ENCODE measurements at regions not wholly inside any gene's neighbourhood (a gene's known extent, or its start where the extent isn't known, plus 50 kb on each side); places are given as distances from the start of the nearest gene placed in this dataset.

DNA sequence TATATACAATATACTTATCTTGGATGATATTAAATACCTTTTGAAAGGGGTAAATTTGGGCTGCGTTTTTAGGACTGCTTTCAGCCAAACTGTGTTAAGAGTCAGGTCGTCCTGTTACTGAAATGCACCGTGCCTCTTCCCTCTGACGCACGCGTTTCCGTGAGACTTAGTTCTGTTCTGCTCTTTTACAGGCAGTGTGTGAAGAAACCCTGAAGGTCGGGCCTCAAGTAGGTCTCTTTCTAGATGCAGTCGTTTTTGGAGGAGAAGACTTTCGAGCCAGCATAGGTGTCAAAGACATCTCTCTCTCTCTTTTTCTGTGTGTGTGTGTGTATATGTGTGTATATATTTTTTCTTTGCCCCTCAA is 107.0 kb downstream of the ZIC5 start:
- no peak for TF ChIP-seq POLR2A (IDR thresholded peaks at IDR 0.05; ENCODE audit: low read depth, low read length)
- TF ChIP-seq PAX5 (IDR thresholded peaks at IDR 0.05; ENCODE audit: insufficient read depth, low read length, severe bottlenecking): no peak
- TF ChIP-seq SPI1 (IDR thresholded peaks at IDR 0.05; ENCODE audit: low read depth, low read length): no peak
- TF ChIP-seq POLR2AphosphoS5 (IDR thresholded peaks at IDR 0.05; ENCODE audit: low read depth, low read length): no peak
- TF ChIP-seq TAF1 (IDR thresholded peaks at IDR 0.05; ENCODE audit: low read depth, low read length): no peak
- TF ChIP-seq POU2F2 (IDR thresholded peaks at IDR 0.05; ENCODE audit: low read depth, low read length): no peak
- FAIRE-seq (no peak), DNase-seq (ENCODE audit: insufficient read length, low spot score) (no peak)

- no peak for DNase-seq (ENCODE audit: insufficient read length, low spot score)
- no peak for FAIRE-seq
- TF ChIP-seq SPI1 (IDR thresholded peaks at IDR 0.05; ENCODE audit: low read depth, low read length): no peak
- TF ChIP-seq POLR2A (IDR thresholded peaks at IDR 0.05; ENCODE audit: low read depth, low read length): no peak
- TF ChIP-seq POLR2AphosphoS5 (IDR thresholded peaks at IDR 0.05; ENCODE audit: low read depth, low read length): no peak
- TF ChIP-seq PAX5 (IDR thresholded peaks at IDR 0.05; ENCODE audit: insufficient read depth, low read length, severe bottlenecking): no peak
- TF ChIP-seq POU2F2 (IDR thresholded peaks at IDR 0.05; ENCODE audit: low read depth, low read length): no peak
- TF ChIP-seq TAF1 (IDR thresholded peaks at IDR 0.05; ENCODE audit: low read depth, low read length): no peak
Measured at GRCh38 chr13:99863789-99864626, 107.6 kb downstream of the ZIC5 start.

- FAIRE-seq (no peak), DNase-seq (ENCODE audit: insufficient read length, low spot score) (no peak)
- TF ChIP-seq POLR2AphosphoS5 (IDR thresholded peaks at IDR 0.05; ENCODE audit: low read depth, low read length) (no peak), TAF1 (IDR thresholded peaks at IDR 0.05; ENCODE audit: low read depth, low read length) (no peak), POU2F2 (IDR thresholded peaks at IDR 0.05; ENCODE audit: low read depth, low read length) (no peak), SPI1 (IDR thresholded peaks at IDR 0.05; ENCODE audit: low read depth, low read length) (no peak), PAX5 (IDR thresholded peaks at IDR 0.05; ENCODE audit: insufficient read depth, low read length, severe bottlenecking) (no peak), POLR2A (IDR thresholded peaks at IDR 0.05; ENCODE audit: low read depth, low read length) (no peak)
Measured at GRCh38 chr13:99862244-99862643, 109.3 kb downstream of the ZIC5 start.

DNA sequence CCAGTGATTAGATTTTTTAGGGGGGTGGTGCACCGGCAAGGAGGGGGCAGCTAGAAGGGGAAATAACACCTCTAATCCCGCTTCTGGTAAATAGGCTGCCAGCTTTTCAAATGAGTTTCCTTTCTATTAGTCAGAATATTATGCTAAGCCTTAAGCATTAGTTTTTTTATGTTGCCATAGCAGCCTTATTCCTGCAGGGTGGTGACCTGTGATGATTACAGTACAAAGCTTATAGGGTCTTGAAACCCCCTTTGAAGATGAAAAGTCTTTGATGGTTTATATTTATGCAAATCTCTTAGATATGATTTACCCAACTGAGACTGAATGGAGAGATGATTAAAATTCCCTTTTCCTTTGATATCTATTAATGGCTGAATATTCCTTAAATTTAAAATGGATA is 109.8 kb downstream of the ZIC5 start:
- TF ChIP-seq POU2F2 (IDR thresholded peaks at IDR 0.05; ENCODE audit: low read depth, low read length) (no peak), SPI1 (IDR thresholded peaks at IDR 0.05; ENCODE audit: low read depth, low read length) (no peak), POLR2A (IDR thresholded peaks at IDR 0.05; ENCODE audit: low read depth, low read length) (no peak), PAX5 (IDR thresholded peaks at IDR 0.05; ENCODE audit: insufficient read depth, low read length, severe bottlenecking) (no peak), TAF1 (IDR thresholded peaks at IDR 0.05; ENCODE audit: low read depth, low read length) (no peak), POLR2AphosphoS5 (IDR thresholded peaks at IDR 0.05; ENCODE audit: low read depth, low read length) (no peak)
- FAIRE-seq: no peak

DNA sequence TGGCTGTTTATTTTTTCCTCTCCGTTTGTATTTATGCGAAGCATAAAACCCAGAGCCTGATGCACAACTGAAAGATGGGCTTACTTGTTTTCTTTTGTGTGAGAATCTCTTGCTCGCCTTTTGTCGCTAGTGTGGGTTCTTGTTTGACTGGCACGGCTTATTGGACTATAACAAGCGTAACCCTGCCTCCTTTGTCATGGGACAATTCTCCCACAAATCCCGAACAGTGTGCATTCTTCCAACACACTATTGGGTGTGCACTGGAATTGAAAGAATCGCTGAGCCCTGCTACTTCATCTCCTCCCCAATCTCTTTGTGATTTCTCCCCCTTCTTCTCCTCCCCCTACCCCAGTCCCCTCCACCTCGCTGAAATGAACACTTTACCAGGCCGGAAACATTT is 110.8 kb downstream of the ZIC5 start:
- DNase-seq (ENCODE audit: insufficient read length, low spot score): no peak
- no peak for FAIRE-seq
- no peak for TF ChIP-seq POLR2A (IDR thresholded peaks at IDR 0.05; ENCODE audit: low read depth, low read length)
- no peak for TF ChIP-seq PAX5 (IDR thresholded peaks at IDR 0.05; ENCODE audit: insufficient read depth, low read length, severe bottlenecking)
- TF ChIP-seq SPI1 (IDR thresholded peaks at IDR 0.05; ENCODE audit: low read depth, low read length): no peak
- no peak for TF ChIP-seq POLR2AphosphoS5 (IDR thresholded peaks at IDR 0.05; ENCODE audit: low read depth, low read length)
- TF ChIP-seq TAF1 (IDR thresholded peaks at IDR 0.05; ENCODE audit: low read depth, low read length): no peak
- TF ChIP-seq POU2F2 (IDR thresholded peaks at IDR 0.05; ENCODE audit: low read depth, low read length): no peak

More for the DNA sequence above, 109.8 kb downstream of the ZIC5 start:
- DNase-seq (ENCODE audit: insufficient read length, low spot score): no peak

DNA sequence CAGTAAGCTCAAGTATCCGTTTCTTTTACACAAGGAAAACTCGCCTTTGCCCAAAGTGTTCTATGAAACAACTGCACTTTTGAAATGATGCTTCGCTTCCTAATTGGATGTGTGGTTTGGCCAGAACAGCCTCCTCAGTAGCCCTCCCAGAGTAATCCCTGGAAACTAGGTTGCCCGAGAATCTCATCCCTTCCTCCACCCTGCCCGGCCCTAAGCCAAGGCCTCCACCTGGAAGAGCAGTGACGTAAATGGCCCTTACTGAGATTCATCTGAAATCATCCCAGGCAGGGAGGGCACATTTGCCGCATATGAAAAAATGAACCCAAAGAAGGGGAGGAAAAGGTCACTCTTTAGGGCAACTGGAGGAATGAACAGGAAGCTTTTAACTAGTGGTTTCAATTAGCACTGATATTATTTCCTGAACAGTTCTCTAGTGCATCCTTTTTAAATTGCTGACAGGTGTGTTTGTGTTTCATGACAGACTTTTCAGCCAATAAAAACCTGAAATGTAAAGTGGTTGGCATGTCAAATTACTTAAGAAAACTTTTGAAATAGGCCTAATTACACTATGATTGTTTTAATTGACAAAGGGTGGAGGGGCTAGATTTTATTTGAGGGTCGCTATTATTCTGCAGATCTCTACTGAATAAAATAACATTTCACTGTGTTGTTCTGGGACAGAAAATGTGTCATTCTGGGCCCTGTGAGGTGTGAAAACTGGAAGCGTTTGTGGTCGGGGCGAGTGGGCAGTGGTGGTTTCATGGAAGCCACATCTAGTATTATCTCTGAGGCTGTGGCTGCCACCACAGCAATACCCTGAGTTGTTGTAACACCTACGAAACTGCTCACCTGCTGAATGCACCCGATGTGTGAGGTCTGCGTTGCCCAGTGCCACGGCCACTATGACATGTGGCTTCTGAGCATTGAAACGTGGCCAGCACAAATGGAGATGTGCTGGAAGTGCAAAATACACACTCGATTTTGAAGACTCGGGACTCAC is 112.1 kb downstream of the ZIC5 start:
- DNase-seq (ENCODE audit: insufficient read length, low spot score) (no peak), FAIRE-seq (peak; percentile 88)
- TF ChIP-seq TAF1 (IDR thresholded peaks at IDR 0.05; ENCODE audit: low read depth, low read length) (no peak), POLR2A (IDR thresholded peaks at IDR 0.05; ENCODE audit: low read depth, low read length) (no peak), PAX5 (IDR thresholded peaks at IDR 0.05; ENCODE audit: insufficient read depth, low read length, severe bottlenecking) (no peak), POLR2AphosphoS5 (IDR thresholded peaks at IDR 0.05; ENCODE audit: low read depth, low read length) (no peak), SPI1 (IDR thresholded peaks at IDR 0.05; ENCODE audit: low read depth, low read length) (no peak), POU2F2 (IDR thresholded peaks at IDR 0.05; ENCODE audit: low read depth, low read length) (no peak)

DNA sequence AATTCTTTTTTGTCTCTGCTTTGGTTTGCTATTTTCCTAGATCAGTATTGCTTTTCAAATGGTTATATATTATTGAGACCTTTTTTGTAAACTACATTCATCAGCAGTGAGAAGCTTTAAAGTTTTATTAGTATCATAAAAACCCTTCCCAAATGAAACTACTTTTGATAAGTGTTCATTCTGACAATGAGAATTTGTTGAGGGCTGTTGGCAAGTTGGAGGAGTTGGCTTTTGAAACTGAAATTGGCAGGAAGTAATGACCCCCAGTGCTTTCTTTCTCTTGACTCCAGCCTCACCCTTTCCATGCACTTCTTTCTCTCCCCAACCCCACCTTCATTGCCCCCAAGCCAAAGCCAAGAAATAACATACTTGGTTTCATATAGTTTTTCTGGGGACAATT is 113.8 kb downstream of the ZIC5 start:
- DNase-seq (ENCODE audit: insufficient read length, low spot score) (no peak), FAIRE-seq (no peak)
- TF ChIP-seq POU2F2 (IDR thresholded peaks at IDR 0.05; ENCODE audit: low read depth, low read length) (no peak), POLR2A (IDR thresholded peaks at IDR 0.05; ENCODE audit: low read depth, low read length) (no peak), SPI1 (IDR thresholded peaks at IDR 0.05; ENCODE audit: low read depth, low read length) (no peak), TAF1 (IDR thresholded peaks at IDR 0.05; ENCODE audit: low read depth, low read length) (no peak), PAX5 (IDR thresholded peaks at IDR 0.05; ENCODE audit: insufficient read depth, low read length, severe bottlenecking) (no peak), POLR2AphosphoS5 (IDR thresholded peaks at IDR 0.05; ENCODE audit: low read depth, low read length) (no peak)

- TF ChIP-seq POLR2AphosphoS5 (IDR thresholded peaks at IDR 0.05; ENCODE audit: low read depth, low read length): no peak
- no peak for TF ChIP-seq POLR2A (IDR thresholded peaks at IDR 0.05; ENCODE audit: low read depth, low read length)
- no peak for TF ChIP-seq TAF1 (IDR thresholded peaks at IDR 0.05; ENCODE audit: low read depth, low read length)
- DNase-seq (ENCODE audit: insufficient read length, low spot score) (no peak), FAIRE-seq (no peak)
Measured at GRCh38 chr13:99855526-99856420, 115.8 kb downstream of the ZIC5 start.
